ENCODE measurements at regions not wholly inside any gene's neighbourhood (a gene's known extent, or its start where the extent isn't known, plus 50 kb on each side); places are given as distances from the start of the nearest gene placed in this dataset.

GRCh38 chr11:70610566-70611565 lies 212.5 kb downstream of the CTTN start:
- no peak for ATAC-seq

GRCh38 chr11:70611821-70612220 lies 213.5 kb downstream of the CTTN start:
- H3K36me3 ChIP-seq (ENCODE audit: insufficient read depth in 1 of 2, low read depth in 1 of 2) = no peaks in the 10 kb centered on the region
- peaks cover 13% of the 10 kb centered on the region for H3K4me1 ChIP-seq
- TF ChIP-seq CTCF (IDR thresholded peaks at IDR 0.05) = no peak
- no peak for DNase-seq
- no peak for ATAC-seq
- H3K4me3 ChIP-seq = no peak overlapping the region
- no peaks in the 10 kb centered on the region for H3K9me3 ChIP-seq
- no peak overlapping the region for H3K27ac ChIP-seq
- intact Hi-C loops (cut with DNase I) = no loop called here
- 62 to 82% (median 72%) methylated on average over 14 of the region's 14 CpGs for WGBS, 3 donors
- no peaks in the 10 kb centered on the region for H3K27me3 ChIP-seq (ENCODE audit: insufficient read depth in 3 of 3, low read length in 2 of 3)

More at GRCh38 chr11:70610566-70611565, 212.5 kb downstream of the CTTN start:
- H3K36me3 ChIP-seq (ENCODE audit: insufficient read depth in 1 of 2, low read depth in 1 of 2) = no peaks in the 10 kb centered on the region
- no peaks in the 10 kb centered on the region for H3K9me3 ChIP-seq
- peak; percentile 32 to 51 for DNase-seq
- H3K27me3 ChIP-seq (ENCODE audit: insufficient read depth in 3 of 3, low read length in 2 of 3) = no peaks in the 10 kb centered on the region
- H3K4me1 ChIP-seq = peaks cover 13% of the 10 kb centered on the region
- WGBS, 3 donors = 43 to 61% (median 46%) methylated on average over 22 of the region's 22 CpGs
- no peak overlapping the region for H3K27ac ChIP-seq
- no peak overlapping the region for H3K4me3 ChIP-seq
- intact Hi-C loops (cut with DNase I) = no loop called here
- no peak for TF ChIP-seq CTCF (IDR thresholded peaks at IDR 0.05)

GRCh38 chr11:70612459-70613141 lies 214.3 kb downstream of the CTTN start:
- Histone ChIP-seq H3K27ac (no peak overlapping the region), H3K4me1 (peaks cover 13% of the 10 kb centered on the region), H3K4me3 (no peak overlapping the region), H3K36me3 (ENCODE audit: insufficient read depth in 1 of 2, low read depth in 1 of 2) (no peaks in the 10 kb centered on the region), H3K27me3 (ENCODE audit: insufficient read depth in 3 of 3, low read length in 2 of 3) (no peaks in the 10 kb centered on the region), H3K9me3 (no peaks in the 10 kb centered on the region)
- no peak for TF ChIP-seq CTCF (IDR thresholded peaks at IDR 0.05)
- ATAC-seq (no peak), DNase-seq (no peak)
- intact Hi-C loops (cut with DNase I) = no loop called here
- 73 to 77% (median 77%) methylated on average over 24 of the region's 24 CpGs for WGBS, 3 donors

- DNase-seq (no peak), ATAC-seq (no peak)
- 92 to 97% (median 96%) methylated on average over 7 of the region's 7 CpGs for WGBS, 3 donors
- no peak for TF ChIP-seq CTCF (IDR thresholded peaks at IDR 0.05)
- H3K9me3 ChIP-seq = no peaks in the 10 kb centered on the region
- H3K4me1 ChIP-seq = no peaks in the 10 kb centered on the region
- no peak overlapping the region for H3K27ac ChIP-seq
- H3K36me3 ChIP-seq (ENCODE audit: insufficient read depth in 1 of 2, low read depth in 1 of 2) = no peaks in the 10 kb centered on the region
- H3K4me3 ChIP-seq = no peak overlapping the region
- intact Hi-C loops (cut with DNase I) = no loop called here
- no peaks in the 10 kb centered on the region for H3K27me3 ChIP-seq (ENCODE audit: insufficient read depth in 3 of 3, low read length in 2 of 3)
Observed at GRCh38 chr11:70614034-70614681, 215.8 kb downstream of the CTTN start.
